HepG2 (cell line): ENCODE measurements at regions not wholly inside any gene's neighbourhood (a gene's known extent, or its start where the extent isn't known, plus 50 kb on each side); places are given as distances from the start of the nearest gene placed in this dataset.

Source experiments
- ATAD3A ChIP-seq: sonication (generic); formaldehyde crosslinking; IDR thresholded peaks from 2 replicates; pipeline ENCODE4 v1.4.0; 2020; ENCODE audit warnings: missing genetic modification reagents
- ATF3 ChIP-seq: sonication (generic); formaldehyde crosslinking; IDR thresholded peaks from 2 replicates; pipeline ENCODE4 v1.4.0; 2020; ENCODE audit warnings: missing genetic modification reagents
- ELF4 ChIP-seq: sonication (generic); formaldehyde crosslinking; IDR thresholded peaks from 2 replicates; pipeline ENCODE4 v1.5.0; 2020; ENCODE audit warnings: missing genetic modification reagents, mild to moderate bottlenecking, moderate library complexity, borderline replicate concordance
- HOMEZ ChIP-seq: IDR thresholded peaks from 2 replicates; pipeline ENCODE4 v1.6.1; 2016; ENCODE audit warnings: low read depth
- KDM6A ChIP-seq: IDR thresholded peaks from 2 replicates; pipeline ENCODE4 v1.6.1; 2016; ENCODE audit warnings: low read depth
- MXD4 ChIP-seq: IDR thresholded peaks from 2 replicates; pipeline ENCODE4 v1.6.1; 2016; ENCODE audit warnings: mild to moderate bottlenecking, missing biosample characterization, missing genetic modification reagents
- REPIN1 ChIP-seq: sonication (generic); formaldehyde crosslinking; IDR thresholded peaks from 2 replicates; pipeline ENCODE4 v1.8.0; 2022; ENCODE audit warnings: missing genetic modification reagents, low read depth, mild to moderate bottlenecking, borderline replicate concordance
- SAP130 ChIP-seq: IDR thresholded peaks from 2 replicates; pipeline ENCODE4 v1.6.1; 2016; ENCODE audit warnings: low read depth
- XBP1 ChIP-seq: sonication (generic); formaldehyde crosslinking; IDR thresholded peaks from 2 replicates; pipeline ENCODE4 v1.5.0; 2020; ENCODE audit warnings: missing genetic modification reagents
- ZNF33A ChIP-seq: sonication (generic); formaldehyde crosslinking; IDR thresholded peaks from 2 replicates; pipeline ENCODE4 v1.5.1; 2020; ENCODE audit warnings: missing genetic modification reagents, mild to moderate bottlenecking, moderate library complexity, borderline replicate concordance
- ZNF747 ChIP-seq: sonication (generic); formaldehyde crosslinking; IDR thresholded peaks from 2 replicates; pipeline ENCODE4 v1.8.1; 2023; ENCODE audit warnings: missing genetic modification reagents, mild to moderate bottlenecking, borderline replicate concordance
- TF ChIP-seq, protein P1 (sequence below), 2 experiments: IDR thresholded peaks; 2 replicates each; pipeline ENCODE4 v1.6.1; 2011 to 2012; ENCODE audit warnings: low read length in 2 of 2, borderline replicate concordance in 1 of 2, low read depth in 1 of 2, mild to moderate bottlenecking in 1 of 2, moderate library complexity in 1 of 2
- TF ChIP-seq, protein P2 (sequence below): sonication (generic); formaldehyde crosslinking; IDR thresholded peaks from 2 replicates; pipeline ENCODE4 v1.5.0; 2020; ENCODE audit warnings: mild to moderate bottlenecking, missing genetic modification reagents, borderline replicate concordance
- TF ChIP-seq, protein P3 (sequence below): sonication (generic); formaldehyde crosslinking; IDR thresholded peaks from 2 replicates; pipeline ENCODE4 v1.5.0; 2020; ENCODE audit warnings: missing genetic modification reagents, mild to moderate bottlenecking, borderline replicate concordance

DNA sequence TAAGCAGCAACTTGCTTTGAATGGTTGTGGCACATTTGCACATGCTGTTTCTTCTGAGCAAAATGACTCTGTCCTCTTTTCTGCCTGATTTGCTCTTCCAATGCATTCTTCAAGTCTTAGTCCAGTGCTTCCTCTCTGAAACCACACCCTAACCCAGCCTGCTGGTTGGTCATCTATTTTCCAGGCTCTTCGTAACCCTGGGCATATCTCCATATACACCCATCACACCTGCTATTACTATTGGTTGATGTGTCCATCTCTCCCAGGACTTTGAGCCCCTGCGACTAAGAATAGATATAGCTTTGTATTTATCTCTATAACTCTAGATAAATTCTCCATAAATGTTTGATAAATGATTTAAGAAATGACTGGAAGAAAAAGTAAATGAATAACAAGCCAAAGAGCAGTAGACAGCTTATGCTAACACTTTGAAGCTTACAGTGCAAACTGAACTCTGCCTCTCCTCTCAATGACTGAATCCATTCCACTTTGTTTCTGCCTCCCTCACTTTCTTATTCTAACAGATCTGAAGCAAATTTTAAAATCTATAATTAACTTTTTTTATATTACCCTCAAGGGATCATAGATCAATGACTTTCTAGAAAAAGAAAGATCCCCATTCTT is 59.7 kb upstream of the NT5E start (continued):
- TF ChIP-seq HOMEZ (peak; percentile 17; the same call in 1 of the 2 replicates), SAP130 (0 out of 2 replicates have a peak, but pooled peaks have one; percentile 19), MXD4 (CRISPR knock-in tag) (no peak), XBP1 (CRISPR knock-in tag) (no peak), ELF4 (no peak), ATAD3A (CRISPR knock-in tag) (no peak), REPIN1 (no peak), KDM6A (CRISPR knock-in tag) (0 out of 2 replicates have a peak, but pooled peaks have one; percentile 15), ZNF747 (CRISPR knock-in tag) (no peak), ATF3 (no peak), ZNF33A (no peak)
- TF ChIP-seq, protein P1, sequence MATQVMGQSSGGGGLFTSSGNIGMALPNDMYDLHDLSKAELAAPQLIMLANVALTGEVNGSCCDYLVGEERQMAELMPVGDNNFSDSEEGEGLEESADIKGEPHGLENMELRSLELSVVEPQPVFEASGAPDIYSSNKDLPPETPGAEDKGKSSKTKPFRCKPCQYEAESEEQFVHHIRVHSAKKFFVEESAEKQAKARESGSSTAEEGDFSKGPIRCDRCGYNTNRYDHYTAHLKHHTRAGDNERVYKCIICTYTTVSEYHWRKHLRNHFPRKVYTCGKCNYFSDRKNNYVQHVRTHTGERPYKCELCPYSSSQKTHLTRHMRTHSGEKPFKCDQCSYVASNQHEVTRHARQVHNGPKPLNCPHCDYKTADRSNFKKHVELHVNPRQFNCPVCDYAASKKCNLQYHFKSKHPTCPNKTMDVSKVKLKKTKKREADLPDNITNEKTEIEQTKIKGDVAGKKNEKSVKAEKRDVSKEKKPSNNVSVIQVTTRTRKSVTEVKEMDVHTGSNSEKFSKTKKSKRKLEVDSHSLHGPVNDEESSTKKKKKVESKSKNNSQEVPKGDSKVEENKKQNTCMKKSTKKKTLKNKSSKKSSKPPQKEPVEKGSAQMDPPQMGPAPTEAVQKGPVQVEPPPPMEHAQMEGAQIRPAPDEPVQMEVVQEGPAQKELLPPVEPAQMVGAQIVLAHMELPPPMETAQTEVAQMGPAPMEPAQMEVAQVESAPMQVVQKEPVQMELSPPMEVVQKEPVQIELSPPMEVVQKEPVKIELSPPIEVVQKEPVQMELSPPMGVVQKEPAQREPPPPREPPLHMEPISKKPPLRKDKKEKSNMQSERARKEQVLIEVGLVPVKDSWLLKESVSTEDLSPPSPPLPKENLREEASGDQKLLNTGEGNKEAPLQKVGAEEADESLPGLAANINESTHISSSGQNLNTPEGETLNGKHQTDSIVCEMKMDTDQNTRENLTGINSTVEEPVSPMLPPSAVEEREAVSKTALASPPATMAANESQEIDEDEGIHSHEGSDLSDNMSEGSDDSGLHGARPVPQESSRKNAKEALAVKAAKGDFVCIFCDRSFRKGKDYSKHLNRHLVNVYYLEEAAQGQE (IDR thresholded peaks at IDR 0.05; ENCODE audit: borderline replicate concordance in 1 of 2, low read depth in 1 of 2, low read length in 2 of 2), result no peak
- TF ChIP-seq, protein P2, sequence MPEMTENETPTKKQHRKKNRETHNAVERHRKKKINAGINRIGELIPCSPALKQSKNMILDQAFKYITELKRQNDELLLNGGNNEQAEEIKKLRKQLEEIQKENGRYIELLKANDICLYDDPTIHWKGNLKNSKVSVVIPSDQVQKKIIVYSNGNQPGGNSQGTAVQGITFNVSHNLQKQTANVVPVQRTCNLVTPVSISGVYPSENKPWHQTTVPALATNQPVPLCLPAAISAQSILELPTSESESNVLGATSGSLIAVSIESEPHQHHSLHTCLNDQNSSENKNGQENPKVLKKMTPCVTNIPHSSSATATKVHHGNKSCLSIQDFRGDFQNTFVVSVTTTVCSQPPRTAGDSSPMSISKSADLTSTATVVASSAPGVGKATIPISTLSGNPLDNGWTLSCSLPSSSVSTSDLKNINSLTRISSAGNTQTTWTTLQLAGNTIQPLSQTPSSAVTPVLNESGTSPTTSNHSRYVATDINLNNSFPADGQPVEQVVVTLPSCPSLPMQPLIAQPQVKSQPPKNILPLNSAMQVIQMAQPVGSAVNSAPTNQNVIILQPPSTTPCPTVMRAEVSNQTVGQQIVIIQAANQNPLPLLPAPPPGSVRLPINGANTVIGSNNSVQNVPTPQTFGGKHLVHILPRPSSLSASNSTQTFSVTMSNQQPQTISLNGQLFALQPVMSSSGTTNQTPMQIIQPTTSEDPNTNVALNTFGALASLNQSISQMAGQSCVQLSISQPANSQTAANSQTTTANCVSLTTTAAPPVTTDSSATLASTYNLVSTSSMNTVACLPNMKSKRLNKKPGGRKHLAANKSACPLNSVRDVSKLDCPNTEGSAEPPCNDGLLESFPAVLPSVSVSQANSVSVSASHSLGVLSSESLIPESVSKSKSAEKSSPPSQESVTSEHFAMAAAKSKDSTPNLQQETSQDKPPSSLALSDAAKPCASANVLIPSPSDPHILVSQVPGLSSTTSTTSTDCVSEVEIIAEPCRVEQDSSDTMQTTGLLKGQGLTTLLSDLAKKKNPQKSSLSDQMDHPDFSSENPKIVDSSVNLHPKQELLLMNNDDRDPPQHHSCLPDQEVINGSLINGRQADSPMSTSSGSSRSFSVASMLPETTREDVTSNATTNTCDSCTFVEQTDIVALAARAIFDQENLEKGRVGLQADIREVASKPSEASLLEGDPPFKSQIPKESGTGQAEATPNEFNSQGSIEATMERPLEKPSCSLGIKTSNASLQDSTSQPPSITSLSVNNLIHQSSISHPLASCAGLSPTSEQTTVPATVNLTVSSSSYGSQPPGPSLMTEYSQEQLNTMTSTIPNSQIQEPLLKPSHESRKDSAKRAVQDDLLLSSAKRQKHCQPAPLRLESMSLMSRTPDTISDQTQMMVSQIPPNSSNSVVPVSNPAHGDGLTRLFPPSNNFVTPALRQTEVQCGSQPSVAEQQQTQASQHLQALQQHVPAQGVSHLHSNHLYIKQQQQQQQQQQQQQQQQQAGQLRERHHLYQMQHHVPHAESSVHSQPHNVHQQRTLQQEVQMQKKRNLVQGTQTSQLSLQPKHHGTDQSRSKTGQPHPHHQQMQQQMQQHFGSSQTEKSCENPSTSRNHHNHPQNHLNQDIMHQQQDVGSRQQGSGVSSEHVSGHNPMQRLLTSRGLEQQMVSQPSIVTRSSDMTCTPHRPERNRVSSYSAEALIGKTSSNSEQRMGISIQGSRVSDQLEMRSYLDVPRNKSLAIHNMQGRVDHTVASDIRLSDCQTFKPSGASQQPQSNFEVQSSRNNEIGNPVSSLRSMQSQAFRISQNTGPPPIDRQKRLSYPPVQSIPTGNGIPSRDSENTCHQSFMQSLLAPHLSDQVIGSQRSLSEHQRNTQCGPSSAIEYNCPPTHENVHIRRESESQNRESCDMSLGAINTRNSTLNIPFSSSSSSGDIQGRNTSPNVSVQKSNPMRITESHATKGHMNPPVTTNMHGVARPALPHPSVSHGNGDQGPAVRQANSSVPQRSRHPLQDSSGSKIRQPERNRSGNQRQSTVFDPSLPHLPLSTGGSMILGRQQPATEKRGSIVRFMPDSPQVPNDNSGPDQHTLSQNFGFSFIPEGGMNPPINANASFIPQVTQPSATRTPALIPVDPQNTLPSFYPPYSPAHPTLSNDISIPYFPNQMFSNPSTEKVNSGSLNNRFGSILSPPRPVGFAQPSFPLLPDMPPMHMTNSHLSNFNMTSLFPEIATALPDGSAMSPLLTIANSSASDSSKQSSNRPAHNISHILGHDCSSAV (CRISPR knock-in tag), result no peak
- TF ChIP-seq, protein P3, sequence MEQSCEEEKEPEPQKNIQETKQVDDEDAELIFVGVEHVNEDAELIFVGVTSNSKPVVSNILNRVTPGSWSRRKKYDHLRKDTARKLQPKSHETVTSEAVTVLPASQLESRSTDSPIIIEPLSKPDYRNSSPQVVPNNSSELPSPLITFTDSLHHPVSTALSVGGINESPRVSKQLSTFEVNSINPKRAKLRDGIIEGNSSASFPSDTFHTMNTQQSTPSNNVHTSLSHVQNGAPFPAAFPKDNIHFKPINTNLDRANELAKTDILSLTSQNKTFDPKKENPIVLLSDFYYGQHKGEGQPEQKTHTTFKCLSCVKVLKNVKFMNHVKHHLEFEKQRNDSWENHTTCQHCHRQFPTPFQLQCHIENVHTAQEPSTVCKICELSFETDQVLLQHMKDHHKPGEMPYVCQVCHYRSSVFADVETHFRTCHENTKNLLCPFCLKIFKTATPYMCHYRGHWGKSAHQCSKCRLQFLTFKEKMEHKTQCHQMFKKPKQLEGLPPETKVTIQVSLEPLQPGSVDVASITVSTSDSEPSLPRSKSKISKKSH (CRISPR knock-in tag), result no peak
